Type B pancreatic cell (in vitro differentiated cells): ENCODE measurements at regions not wholly inside any gene's neighbourhood (a gene's known extent, or its start where the extent isn't known, plus 50 kb on each side); places are given as distances from the start of the nearest gene placed in this dataset.
"Not testable (repeated sequence)": the region's sequence is repeated elsewhere in the genome, so short reads cannot be mapped to it uniquely, and the experiment has no call there.

Experiments
- DNase-seq: peaks from one replicate; pipeline ENCODE4 v3.0.0; 2021; ENCODE audit warnings: mixed read lengths; ENCODE audit not compliant: unreplicated experiment; ENCODE audit errors: extremely low spot score
- H3K27ac Mint-ChIP-seq: 2 replicates; pipeline ENCODE4 v1.8.0; 2021; ENCODE audit warnings: mild to moderate bottlenecking, mixed read lengths
- H3K27me3 Mint-ChIP-seq: 2 replicates; pipeline ENCODE4 v1.8.0; 2021; ENCODE audit warnings: mixed read lengths
- H3K36me3 Mint-ChIP-seq: 2 replicates; pipeline ENCODE4 v1.8.0; 2021; ENCODE audit warnings: mixed read lengths
- H3K4me1 Mint-ChIP-seq: one replicate; pipeline ENCODE4 v1.8.0; 2021; ENCODE audit warnings: mixed read lengths; ENCODE audit not compliant: unreplicated experiment
- H3K4me3 Mint-ChIP-seq: 2 replicates; pipeline ENCODE4 v1.8.0; 2021; ENCODE audit warnings: mild to moderate bottlenecking, mixed read lengths
- H3K9me3 Mint-ChIP-seq: 2 replicates; pipeline ENCODE4 v1.8.0; 2021; ENCODE audit warnings: mixed read lengths
- CTCF ChIP-seq: fragments of 200-600 bp; sonication (generic); conservative IDR thresholded peaks from 2 replicates; pipeline ENCODE4 v1.5.0; 2021; ENCODE audit warnings: antibody characterized with exemption, mild to moderate bottlenecking

- TF ChIP-seq CTCF: no peak
- DNase-seq: no peak
- Mint-ChIP-seq H3K4me1 (no peaks in the 10 kb centered on the region), H3K4me3 (no peak overlapping the region), H3K9me3 (no peaks in the 10 kb centered on the region), H3K27ac (no peak overlapping the region), H3K36me3 (no peaks in the 10 kb centered on the region), H3K27me3 (no peaks in the 10 kb centered on the region)
These were observed 64.0 kb upstream of the DIO2 start for GRCh38 chr14:80275208-80275850.

- not testable (repeated sequence) for H3K27ac Mint-ChIP-seq, H3K4me3 Mint-ChIP-seq, H3K9me3 Mint-ChIP-seq, H3K36me3 Mint-ChIP-seq, DNase-seq, H3K4me1 Mint-ChIP-seq, H3K27me3 Mint-ChIP-seq
These were observed 63.0 kb upstream of the DIO2 start for GRCh38 chr14:80274310-80274709.

- DNase-seq: no peak
- Mint-ChIP-seq H3K4me3 (no peak overlapping the region), H3K27ac (no peak overlapping the region), H3K36me3 (no peaks in the 10 kb centered on the region), H3K27me3 (no peaks in the 10 kb centered on the region), H3K4me1 (no peaks in the 10 kb centered on the region), H3K9me3 (no peaks in the 10 kb centered on the region)
- TF ChIP-seq CTCF: no peak
These were observed 60.1 kb upstream of the DIO2 start for GRCh38 chr14:80271389-80271788.

- H3K4me3 Mint-ChIP-seq: no peak overlapping the region
- no peaks in the 10 kb centered on the region for H3K9me3 Mint-ChIP-seq
- no peaks in the 10 kb centered on the region for H3K4me1 Mint-ChIP-seq
- no peaks in the 10 kb centered on the region for H3K36me3 Mint-ChIP-seq
- H3K27ac Mint-ChIP-seq: no peak overlapping the region
- no peak for TF ChIP-seq CTCF
- no peak for DNase-seq
- H3K27me3 Mint-ChIP-seq: no peaks in the 10 kb centered on the region
These were observed 58.1 kb upstream of the DIO2 start for GRCh38 chr14:80269353-80269925.

GRCh38 chr14:80266930-80267329 lies 55.6 kb upstream of the DIO2 start:
- Mint-ChIP-seq H3K27ac (no peak overlapping the region), H3K4me3 (no peak overlapping the region), H3K4me1 (no peaks in the 10 kb centered on the region), H3K9me3 (no peaks in the 10 kb centered on the region), H3K36me3 (no peaks in the 10 kb centered on the region), H3K27me3 (no peaks in the 10 kb centered on the region)
- no peak for TF ChIP-seq CTCF
- no peak for DNase-seq

GRCh38 chr14:80264702-80265101 lies 53.4 kb upstream of the DIO2 start:
- no peaks in the 10 kb centered on the region for H3K4me1 Mint-ChIP-seq

More at GRCh38 chr14:80264702-80265101, 53.4 kb upstream of the DIO2 start:
- H3K4me3 Mint-ChIP-seq: no peak overlapping the region
- H3K9me3 Mint-ChIP-seq: no peaks in the 10 kb centered on the region
- no peaks in the 10 kb centered on the region for H3K27me3 Mint-ChIP-seq
- TF ChIP-seq CTCF: no peak
- no peak overlapping the region for H3K27ac Mint-ChIP-seq
- no peak for DNase-seq
- H3K36me3 Mint-ChIP-seq: no peaks in the 10 kb centered on the region
